Transverse colon (tissue), 4 donors: ENCODE measurements at regions not wholly inside any gene's neighbourhood (a gene's known extent, or its start where the extent isn't known, plus 50 kb on each side); places are given as distances from the start of the nearest gene placed in this dataset.

Experiments
- EP300 ChIP-seq: sonication (generic); formaldehyde crosslinking; IDR thresholded peaks from one replicate; pipeline ENCODE4 v1.6.1; 2017; ENCODE audit warnings: antibody characterized with exemption, low read depth
- POLR2AphosphoS5 ChIP-seq, 3 donors: sonication (generic); formaldehyde crosslinking; IDR thresholded peaks; one replicate each; pipeline ENCODE4 v1.6.1; 2016; ENCODE audit warnings: antibody characterized with exemption in 3 of 3
- TF ChIP-seq, protein P1 (sequence below), 5 experiments: fragments of 200-600 bp in 3 of 5; fragments of 450-650 bp in 2 of 5; sonication (generic) in 3 of 5; IDR thresholded peaks; 1 replicate in 2 of 5; 2 replicates in 3 of 5; pipeline ENCODE4 v1.5.1; 2016 to 2017; ENCODE audit warnings: antibody characterized with exemption in 5 of 5, inconsistent platforms in 3 of 5, mild to moderate bottlenecking in 2 of 5, moderate library complexity in 1 of 5

- TF ChIP-seq EP300: no peak
- TF ChIP-seq, protein P1, sequence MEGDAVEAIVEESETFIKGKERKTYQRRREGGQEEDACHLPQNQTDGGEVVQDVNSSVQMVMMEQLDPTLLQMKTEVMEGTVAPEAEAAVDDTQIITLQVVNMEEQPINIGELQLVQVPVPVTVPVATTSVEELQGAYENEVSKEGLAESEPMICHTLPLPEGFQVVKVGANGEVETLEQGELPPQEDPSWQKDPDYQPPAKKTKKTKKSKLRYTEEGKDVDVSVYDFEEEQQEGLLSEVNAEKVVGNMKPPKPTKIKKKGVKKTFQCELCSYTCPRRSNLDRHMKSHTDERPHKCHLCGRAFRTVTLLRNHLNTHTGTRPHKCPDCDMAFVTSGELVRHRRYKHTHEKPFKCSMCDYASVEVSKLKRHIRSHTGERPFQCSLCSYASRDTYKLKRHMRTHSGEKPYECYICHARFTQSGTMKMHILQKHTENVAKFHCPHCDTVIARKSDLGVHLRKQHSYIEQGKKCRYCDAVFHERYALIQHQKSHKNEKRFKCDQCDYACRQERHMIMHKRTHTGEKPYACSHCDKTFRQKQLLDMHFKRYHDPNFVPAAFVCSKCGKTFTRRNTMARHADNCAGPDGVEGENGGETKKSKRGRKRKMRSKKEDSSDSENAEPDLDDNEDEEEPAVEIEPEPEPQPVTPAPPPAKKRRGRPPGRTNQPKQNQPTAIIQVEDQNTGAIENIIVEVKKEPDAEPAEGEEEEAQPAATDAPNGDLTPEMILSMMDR (IDR thresholded peaks at IDR 0.05): no peak
- TF ChIP-seq POLR2AphosphoS5 (IDR thresholded peaks at IDR 0.05): no peak
These were observed 138.1 kb upstream of the FOXF1 start for GRCh38 chr16:86372193-86372592.
